GM21576 (cell line): ENCODE measurements at regions not wholly inside any gene's neighbourhood (a gene's known extent, or its start where the extent isn't known, plus 50 kb on each side); places are given as distances from the start of the nearest gene placed in this dataset.

ENCODE experiments used
- ATAC-seq: cut with Tn5 transposase; IDR thresholded peaks from one replicate; pipeline ENCODE4 v1.9.1; 2021; ENCODE audit warnings: mild to moderate bottlenecking, moderate library complexity; ENCODE audit not compliant: unreplicated experiment

DNA sequence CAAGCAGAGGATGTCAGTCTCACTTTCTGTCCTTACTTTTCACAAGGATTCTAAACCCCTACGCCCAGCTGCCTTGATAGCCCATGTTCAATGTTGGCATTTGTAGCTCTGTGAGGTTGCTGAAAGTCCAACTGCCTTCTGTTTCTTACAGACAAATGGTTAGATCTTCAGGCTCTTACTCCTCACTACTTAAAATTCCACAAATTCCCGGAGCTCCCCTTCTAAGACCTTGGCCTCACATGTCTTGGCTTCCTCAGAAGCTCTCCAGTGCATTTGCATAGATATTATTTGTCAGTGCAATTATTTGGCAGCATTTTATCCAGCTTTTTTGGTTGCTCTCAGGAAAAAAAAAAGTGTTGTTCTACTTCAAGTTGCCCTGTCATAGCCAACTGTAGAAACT lies 453.7 kb upstream of the CELF4 start:
- no peak for ATAC-seq

DNA sequence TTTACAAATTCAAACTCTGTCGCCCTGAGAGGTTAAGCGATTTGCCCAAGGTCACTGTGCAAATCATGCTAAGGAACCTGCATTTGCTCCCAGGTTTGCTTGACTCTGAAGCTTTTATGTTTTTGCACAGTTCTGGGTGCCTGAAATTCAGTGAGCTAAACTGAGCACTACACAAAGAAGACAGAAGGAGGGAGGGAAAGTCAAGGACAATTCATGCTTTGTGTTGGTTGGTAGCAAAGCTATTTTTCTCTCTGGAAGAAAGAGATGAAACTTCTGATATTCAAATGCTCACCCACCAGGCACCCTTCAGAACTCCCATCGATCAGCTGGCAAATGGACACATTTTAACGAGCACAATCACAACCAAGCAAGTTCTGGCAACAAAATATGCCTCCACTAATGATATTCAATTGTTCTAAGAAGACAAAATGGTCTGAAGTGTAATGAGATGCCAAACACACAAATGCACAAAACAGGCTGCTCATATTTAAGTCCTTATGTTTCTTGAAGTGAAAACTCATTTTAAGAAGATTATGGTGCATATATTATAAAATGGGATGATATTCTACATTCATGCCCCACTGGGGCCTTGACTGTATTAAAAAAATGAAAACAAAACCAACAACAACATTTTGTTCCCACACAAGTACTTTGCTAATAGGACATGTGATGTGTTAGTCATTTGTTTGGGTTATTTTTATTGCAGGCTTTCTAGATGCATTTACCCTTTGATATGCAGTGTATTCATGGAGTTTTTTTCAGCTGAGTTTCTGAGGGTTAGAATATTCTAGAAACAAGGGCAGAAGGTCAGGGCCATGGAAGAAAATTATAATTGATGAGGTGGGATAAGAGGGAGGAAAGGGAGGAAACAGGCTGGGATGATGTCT lies 445.6 kb upstream of the CELF4 start:
- ATAC-seq: no peak

DNA sequence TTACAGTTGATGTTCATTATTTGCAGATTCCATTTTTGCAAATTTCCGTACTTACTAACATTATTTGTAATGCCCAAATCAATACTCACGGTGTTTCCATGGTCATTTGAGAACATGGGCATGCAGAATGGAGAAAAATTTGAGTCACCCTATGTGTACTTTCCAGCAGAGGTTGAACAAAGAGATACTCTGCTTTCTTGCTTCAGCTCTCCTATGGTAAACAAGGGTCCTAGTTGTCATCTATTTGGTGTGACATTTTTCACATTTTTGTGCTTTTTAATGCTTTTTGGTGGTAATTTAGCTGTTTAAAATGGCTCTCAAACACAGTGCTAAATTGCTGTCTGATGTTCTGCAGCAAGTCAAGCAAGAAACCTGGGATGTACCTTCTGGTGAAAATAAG lies 444.4 kb upstream of the CELF4 start:
- no peak for ATAC-seq

DNA sequence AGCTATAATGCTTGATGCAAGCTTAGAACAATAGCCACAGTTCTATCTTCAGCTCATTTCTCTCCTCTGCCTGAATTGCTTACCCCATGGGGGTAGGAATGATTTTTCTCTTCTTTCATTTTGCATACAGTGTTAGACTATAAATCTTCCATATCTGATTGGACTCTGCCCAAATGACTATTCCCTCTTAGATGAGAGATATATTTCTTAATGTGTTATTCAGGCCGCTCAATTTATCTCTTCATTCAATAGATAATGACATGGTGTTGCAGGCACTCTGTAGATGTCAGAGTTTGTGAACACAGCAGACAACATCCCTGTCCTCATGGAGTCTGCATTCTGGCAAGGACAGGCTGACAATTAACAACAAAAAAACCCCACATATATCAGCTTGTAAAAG lies 443.7 kb upstream of the CELF4 start:
- ATAC-seq: no peak

DNA sequence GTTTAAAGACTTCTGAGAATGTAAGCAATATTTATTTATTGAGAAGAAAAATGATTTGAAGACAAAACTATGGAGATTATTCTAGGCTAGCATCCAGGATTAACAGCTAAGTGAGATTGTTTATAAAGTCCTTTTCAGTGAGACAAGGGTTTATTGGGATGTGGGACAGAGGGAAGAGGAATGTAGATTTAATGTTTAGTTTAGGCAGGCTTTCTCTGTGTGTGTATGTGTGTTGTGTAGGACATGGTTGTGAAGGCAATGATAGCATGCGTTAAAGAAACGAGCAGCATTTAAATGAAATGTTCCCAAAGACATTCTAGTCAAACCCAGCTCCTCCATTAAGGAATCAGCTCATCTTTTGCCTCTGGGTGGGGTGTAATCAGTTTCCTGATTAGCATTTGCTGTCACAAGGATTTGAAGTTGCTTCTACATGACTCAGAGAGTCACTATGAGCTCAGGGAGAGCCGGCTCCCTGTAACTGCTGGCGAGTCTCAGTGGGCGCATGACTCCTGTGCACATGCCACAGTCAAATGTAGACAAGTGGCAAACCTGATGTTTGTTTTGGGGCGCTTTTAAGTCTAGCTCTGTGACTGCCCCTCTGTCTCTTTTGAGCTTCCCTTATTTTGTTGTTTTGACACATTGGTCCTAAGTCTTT lies 442.2 kb upstream of the CELF4 start:
- ATAC-seq: no peak

DNA sequence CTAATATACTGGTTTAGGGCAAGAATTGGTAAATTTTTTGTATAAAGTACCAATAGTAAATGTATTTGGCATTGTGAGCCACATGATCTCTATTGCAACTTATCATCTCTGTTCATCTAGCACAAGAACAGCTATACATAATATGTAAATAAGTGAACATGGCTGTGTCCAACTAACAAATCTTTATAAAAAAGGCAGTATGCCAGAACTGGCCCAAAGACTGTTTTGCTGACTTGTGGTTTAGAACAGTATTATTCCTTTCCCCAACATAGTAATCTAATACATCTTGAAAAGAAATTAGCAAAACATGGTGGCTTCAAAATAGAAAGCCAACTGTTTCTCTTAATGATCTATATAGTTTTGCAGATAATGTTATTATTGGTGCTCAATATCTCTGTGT lies 441.4 kb upstream of the CELF4 start:
- ATAC-seq: no peak

DNA sequence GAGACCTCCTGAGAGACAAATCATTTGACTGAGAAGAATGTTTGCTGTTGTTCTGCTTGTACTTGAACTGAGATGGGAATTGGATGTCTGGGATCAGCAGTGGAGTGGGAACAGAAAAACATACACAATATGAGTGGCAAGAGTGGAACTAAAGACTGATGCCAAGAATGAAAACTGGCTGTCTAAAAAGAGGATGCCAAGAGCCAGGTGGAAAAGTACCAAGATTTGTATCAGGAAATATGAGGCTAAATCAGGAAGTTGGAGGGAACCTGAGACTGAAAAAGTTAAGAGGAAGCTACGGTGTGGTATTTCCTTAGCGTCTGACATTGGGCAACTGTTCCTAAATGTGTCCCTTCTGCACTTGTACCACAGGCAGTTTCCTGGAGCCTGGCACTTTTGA lies 440.9 kb upstream of the CELF4 start:
- ATAC-seq: no peak

DNA sequence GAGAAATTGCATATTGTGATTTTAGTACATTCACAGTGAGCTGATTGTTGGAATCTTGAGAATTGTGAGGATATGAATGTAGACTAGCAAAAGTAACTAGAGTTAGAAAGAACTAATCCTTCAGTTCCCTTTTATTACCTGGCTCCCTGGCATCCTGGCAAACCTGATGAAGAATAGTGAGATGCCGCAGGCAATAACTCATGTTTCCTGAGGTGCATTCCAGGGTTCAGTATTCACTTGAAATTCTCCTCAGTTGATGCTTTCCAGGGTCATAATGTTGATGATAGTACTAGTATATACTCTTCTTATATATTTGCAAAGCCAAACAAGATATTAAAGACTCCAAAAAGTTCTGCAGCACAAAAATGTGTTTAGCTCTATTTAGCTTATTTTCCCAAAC lies 432.1 kb upstream of the CELF4 start:
- ATAC-seq: no peak

DNA sequence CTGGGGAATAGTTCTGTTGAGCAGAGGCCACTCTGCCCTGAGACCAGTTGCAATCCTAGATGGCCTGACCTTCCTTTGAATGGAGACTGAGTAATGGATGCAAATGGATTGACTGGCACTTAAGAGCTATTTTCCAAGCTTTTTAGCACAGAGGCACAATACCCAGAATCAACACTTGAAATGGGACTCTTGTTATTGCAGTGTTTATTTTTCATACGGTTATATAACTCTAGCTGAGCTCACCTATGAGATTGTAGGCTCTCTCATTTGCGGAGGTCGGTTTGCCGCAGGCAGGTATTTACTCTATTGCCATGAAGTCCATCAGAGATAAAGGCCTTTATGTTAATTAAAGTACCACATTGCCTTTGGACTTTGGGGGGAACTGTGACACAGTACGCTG lies 422.3 kb upstream of the CELF4 start:
- no peak for ATAC-seq

DNA sequence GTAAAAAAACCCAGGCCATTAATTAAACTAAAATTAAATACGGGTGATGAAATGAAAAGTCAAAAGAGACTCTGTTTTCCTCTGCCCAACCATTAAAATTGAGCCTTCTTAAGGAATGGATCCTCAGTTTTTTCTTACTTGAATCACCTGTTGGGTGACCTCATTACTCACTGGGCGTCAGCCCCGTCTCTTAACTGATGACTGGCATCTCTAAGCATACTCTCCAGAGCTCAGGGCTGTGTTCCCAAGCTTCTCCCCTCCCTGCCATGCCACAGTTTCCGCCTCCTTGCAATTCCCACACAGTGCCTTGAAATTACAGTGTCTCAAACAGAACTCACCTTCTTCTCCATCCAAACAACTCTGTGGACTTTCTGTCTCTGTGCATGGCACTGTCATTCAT lies 421.1 kb upstream of the CELF4 start:
- ATAC-seq: no peak

DNA sequence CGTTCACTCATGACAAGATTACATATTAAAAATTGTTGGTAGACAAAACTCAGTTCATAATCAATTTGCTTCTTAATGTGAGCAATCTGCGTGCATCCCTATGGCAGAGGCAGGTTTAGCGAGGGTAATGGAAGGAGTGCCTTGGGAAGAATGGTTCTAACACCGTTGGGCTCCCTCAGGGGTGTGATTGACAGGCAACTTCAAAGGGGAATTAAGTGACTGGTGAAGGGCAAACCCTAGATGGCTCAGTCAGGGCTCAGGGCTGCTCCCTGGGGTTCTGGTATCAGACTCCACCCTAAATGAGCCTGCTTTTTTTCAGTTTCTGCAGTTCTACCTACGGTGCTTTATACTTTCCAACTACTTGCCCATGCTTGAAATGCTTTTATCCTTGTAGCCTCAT lies 419.5 kb upstream of the CELF4 start:
- ATAC-seq: no peak

DNA sequence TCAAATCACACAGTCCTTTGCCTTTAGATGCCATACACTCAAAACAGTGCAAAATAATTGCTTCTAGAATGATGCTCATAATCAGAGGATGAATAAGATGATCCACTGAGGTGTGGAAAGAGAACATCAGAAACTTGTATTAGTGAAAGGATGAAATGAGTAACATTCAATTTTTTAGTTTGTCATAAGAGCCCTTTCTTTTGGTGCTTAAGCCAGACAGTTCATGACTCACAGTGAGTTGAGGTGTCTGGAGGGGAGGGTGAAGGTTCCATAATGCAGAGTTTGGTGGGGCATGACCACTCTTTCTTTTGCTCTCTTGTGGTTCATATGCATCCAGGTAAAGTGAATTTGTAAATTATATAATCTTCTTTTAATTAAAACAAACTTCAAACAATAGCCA lies 415.0 kb upstream of the CELF4 start:
- no peak for ATAC-seq

DNA sequence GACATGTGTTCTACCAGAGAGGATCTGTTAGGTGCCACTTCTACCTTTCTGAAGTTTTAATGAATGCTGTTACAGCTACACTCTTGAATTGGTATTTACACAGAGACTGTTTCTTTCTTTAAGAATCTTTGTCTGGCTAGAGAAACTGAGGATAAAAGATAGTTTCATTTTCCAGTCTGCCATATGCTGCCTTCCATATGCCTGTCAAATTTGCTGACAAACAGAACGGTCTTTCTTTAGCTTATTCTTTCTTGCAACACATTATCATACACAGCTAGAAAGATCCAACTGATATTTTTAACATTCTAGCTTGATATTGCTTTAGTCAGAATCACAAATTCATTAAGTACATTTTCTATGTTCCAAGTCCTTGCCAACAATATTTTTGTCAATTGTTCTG lies 409.8 kb upstream of the CELF4 start:
- no peak for ATAC-seq

DNA sequence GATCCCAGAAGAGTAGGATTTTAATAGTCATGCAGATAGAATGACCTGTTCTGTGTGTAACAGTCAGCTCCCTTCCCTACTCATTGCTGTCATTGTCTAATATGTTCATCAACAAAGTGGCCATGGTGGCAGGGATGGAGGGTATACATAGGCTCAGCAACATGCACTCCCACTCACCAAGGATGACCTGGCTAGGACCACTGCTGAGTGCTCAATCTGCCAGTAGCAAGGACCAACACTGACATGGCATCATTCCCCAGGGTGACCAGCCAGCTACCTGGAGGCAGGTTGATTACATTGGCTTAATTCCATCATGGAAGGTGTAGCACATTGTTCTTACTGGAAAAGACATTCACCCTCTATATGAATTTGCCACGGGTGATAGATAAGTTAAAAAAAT lies 401.7 kb upstream of the CELF4 start:
- ATAC-seq: no peak

DNA sequence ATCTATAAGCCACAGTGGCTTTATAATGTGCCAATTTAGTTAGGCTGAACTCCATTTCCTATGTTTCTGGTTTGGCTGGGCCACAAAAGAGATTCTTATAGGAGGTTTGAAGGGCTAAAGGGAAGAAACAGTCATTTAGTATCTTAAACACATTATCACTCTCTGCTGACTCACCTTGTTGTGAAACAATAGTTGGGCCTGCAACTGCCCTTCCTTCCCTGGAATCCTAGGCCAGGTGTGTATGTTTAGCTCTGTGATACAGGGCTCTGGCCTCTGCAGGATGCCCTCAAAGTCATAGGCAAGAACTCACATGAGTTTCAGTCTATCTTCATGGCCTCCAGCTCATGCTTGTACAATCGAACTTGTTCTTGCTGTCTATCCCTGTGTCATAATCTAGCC lies 400.0 kb upstream of the CELF4 start:
- no peak for ATAC-seq

DNA sequence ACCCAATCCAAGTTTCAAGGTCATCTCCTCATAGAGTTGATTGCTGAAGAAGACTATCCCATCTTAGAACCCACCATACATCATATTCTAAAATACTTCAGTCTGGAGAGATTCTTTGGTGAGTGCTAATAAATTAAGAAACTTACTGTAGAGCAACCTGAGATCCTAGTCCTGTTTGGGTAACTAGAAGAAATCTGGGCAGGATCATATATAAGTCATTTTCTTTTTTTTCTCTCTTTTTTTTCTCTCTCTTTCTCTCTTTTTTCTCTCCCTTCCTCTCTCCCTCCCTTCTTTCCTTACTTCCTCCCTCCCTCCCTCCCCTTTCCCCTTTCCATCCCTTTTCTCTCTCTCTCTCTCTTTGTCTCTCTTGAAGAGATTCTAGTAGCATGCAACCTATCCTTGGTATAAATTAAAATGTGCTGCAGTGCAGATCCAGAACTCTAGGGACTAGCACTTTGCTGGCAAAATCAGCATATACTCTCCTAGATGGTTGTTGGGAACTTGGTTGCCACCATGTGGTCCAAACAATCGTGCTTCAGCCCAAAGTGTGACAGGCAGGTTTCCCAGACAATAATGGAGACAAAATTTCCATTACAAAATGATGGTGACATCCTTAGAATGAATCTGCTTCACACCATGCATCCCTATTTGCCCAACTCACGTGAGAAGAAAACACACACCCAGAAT lies 399.4 kb upstream of the CELF4 start:
- ATAC-seq: no peak

DNA sequence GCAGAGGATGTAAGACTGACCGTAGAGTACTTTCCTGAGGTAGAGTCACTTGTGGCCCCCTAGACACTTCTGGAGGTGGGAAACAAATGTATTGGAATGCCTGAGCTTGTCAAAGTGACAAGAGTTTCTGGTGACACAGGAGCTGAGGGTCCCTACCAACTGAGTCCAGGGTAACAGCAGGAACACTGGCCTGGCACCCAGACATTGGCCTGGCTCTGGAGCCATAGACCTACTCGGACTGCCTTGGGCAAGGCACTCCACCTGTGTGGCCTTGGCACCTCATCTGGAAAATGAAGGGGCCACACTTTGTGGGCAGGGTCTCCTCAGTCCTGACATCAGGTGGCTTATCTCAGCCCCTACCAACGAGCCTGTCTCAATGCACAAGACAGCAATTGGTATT lies 398.2 kb upstream of the CELF4 start:
- ATAC-seq: no peak

DNA sequence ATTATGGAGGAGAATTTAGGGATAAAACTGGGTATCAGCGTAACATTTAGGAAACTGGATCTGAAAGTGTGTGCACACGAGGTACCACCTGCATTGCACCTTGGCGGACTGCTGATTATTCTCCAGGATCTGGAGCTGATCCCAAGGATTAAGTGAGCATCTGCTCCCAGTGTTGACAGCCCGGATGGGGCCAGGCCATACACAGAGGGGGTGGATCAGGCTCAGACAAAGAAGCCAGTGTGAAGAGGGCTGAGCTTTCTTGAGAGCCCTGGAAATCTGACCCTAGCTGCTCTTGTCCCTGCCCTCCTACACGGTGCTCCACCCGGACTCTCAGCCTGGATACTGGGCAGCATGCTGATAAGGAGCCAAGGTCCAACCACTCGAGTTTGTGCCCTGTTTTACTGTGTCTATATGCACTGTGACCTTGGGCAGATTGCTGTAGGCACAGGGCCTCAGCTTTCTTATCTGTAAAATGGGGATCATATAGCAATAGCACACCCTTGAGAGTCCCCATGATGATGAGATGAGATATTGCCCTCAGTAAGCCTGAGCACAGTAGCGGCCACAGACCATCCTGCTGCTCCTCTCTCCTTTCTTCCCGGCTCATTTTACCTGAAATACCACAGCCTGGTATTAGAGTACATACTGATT lies 396.8 kb upstream of the CELF4 start:
- ATAC-seq: no peak

DNA sequence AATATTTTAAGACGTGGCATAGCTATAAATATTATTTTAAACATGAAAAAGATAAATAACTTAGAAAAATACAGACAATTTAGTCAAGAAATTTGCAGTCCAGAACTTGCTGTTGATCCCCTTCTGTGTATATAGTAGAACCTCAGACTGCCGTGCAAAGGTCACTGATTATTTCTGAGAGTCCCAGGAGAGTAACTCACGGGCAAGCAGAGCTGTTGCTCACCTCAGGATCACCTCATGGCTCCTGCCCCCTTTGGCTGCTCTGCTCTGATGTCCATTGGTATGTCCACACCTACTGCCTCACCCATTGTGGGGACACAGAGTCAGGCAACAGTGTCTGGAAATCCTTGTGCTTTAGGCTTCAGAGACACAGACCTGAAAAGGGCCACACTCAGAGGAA lies 392.9 kb upstream of the CELF4 start:
- ATAC-seq: no peak

DNA sequence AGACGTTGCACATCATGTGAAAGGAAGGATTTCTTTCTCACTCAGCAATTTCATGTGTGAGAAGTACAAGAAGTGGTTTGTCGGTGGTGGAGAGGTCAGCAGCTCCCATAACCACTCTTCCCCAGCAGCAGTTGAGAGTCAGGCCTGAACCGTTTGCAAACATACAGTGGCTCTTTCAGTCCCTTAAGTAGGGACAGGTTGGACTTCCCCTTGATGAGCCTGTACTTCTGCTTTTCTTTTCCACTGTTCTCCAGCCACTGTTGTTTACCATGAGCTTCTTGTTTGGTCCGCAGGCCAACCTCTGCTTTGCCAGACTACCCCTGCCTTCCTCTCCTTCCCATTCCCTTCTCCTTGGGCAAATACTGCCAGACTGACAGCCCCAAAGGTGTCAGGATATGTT lies 391.3 kb upstream of the CELF4 start:
- ATAC-seq: no peak

DNA sequence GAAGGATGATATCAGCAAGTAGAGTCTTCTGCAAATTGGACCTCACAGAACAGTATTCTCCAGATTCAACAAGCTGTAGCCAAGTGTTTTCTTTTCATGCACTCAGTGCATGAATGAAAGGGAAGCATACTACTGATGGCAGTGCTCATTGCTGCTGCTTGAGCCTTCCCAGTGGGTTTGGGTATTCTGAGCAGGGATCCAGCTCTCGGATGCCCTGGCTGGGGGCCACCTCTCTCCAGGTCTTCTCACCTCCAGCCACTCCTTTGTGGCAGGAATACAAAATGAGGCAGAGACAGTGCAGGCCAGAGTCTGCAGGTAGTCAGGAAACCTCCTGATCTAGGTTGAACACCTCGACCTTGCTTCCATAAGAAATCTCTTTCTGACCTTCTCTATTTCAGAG lies 390.4 kb upstream of the CELF4 start:
- no peak for ATAC-seq

DNA sequence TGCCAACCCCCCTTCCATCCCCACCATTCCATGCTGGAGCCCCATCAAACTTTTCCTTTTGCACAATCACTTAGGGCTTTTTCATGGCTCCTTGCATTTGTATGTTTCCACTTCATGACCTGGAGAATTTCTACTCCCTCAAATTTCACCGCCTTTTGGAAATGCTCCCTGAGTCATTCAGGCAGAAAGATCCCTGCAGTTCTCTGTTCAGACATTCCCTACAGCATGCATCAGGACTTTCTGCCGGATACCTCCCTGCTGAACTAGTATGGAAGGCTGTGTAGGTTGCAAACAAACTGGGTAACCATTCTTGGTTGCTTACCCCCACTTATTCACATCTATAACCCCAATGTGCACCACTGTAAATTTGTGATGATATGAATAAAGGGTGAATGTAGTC lies 389.6 kb upstream of the CELF4 start:
- ATAC-seq: no peak
